Upper lobe of right lung (tissue), 1 donor: ENCODE measurements at regions not wholly inside any gene's neighbourhood (a gene's known extent, or its start where the extent isn't known, plus 50 kb on each side); places are given as distances from the start of the nearest gene placed in this dataset.

ENCODE experiments used
- ATAC-seq: fragments of 200-7000 bp; cut with Tn5 transposase; one replicate; pipeline ENCODE4 v1.9.1; 2020; ENCODE audit warnings: mild to moderate bottlenecking, moderate library complexity
- DNase-seq: peaks from one replicate; pipeline ENCODE4 v3.0.0-alpha.2; 2020
- H3K27ac ChIP-seq: fragments of 200-600 bp; one replicate; pipeline ENCODE4 v1.8.0; 2022
- H3K27me3 ChIP-seq: fragments of 200-600 bp; one replicate; pipeline ENCODE4 v1.8.0; 2022; ENCODE audit warnings: mild to moderate bottlenecking
- H3K36me3 ChIP-seq: fragments of 200-600 bp; one replicate; pipeline ENCODE4 v1.8.0; 2022
- H3K4me1 ChIP-seq: fragments of 200-600 bp; one replicate; pipeline ENCODE4 v1.8.0; 2022
- H3K4me3 ChIP-seq: fragments of 200-600 bp; one replicate; pipeline ENCODE4 v1.8.0; 2022; ENCODE audit warnings: mild to moderate bottlenecking
- H3K9me3 ChIP-seq: fragments of 200-600 bp; one replicate; pipeline ENCODE4 v1.8.0; 2022
- intact Hi-C: fragments of 100-400 bp; cut with DNase I; formaldehyde crosslinking; loops from one replicate; pipeline ENCODE4 v1.11.0; 2022
- TF ChIP-seq, protein P1 (sequence below): fragments of 200-600 bp; IDR thresholded peaks from one replicate; pipeline ENCODE4 v1.8.0; 2022; ENCODE audit warnings: antibody characterized with exemption
- donor health status: DM: no; HTN: yes; CAD: no; lungs with severe emphysema.

DNA sequence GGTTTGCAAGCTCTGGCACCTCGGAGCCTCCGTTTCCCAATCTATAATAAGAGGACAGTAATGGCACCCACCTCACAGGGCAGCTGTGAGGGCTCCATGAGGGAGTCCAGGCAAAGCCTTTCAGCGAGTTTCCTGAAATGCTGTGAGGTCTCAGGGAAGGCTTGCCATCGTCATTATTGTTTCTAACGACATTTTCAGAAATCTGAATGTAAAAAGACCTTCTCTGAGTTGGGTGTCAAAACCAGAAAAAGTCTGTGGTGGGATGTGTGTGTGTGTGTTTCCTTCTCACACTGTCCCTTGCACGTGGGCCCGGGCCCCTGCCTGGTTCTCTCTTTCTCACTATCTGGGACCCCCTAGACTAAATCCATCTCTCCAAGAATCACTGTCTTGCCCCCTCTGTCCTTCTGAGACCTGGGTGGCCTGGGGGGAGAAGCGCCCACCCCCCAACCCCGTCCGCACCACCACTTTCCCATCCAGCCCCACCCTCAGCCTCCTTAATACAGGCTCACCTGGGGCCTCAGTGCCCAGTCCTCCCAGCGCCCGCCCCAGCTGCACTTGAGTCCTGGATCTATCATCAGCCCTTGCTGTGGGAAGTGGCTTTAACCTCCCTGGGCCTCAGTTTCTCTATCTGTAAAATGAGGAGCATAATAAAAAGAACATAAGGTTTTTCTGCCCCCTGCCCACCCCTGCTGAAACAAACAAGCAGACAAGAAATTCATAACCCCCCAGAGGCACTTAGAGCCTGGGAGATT, 180.3 kb downstream of the C9orf50 start:
- no peaks in the 10 kb centered on the region for H3K27me3 ChIP-seq
- H3K36me3 ChIP-seq = no peaks in the 10 kb centered on the region
- intact Hi-C loops = no loop called here
- H3K27ac ChIP-seq = no peak overlapping the region
- H3K4me3 ChIP-seq = no peak overlapping the region
- H3K4me1 ChIP-seq = peaks cover 21% of the 10 kb centered on the region
- ATAC-seq (no peak), DNase-seq (no peak)
- no peaks in the 10 kb centered on the region for H3K9me3 ChIP-seq
- TF ChIP-seq, protein P1, sequence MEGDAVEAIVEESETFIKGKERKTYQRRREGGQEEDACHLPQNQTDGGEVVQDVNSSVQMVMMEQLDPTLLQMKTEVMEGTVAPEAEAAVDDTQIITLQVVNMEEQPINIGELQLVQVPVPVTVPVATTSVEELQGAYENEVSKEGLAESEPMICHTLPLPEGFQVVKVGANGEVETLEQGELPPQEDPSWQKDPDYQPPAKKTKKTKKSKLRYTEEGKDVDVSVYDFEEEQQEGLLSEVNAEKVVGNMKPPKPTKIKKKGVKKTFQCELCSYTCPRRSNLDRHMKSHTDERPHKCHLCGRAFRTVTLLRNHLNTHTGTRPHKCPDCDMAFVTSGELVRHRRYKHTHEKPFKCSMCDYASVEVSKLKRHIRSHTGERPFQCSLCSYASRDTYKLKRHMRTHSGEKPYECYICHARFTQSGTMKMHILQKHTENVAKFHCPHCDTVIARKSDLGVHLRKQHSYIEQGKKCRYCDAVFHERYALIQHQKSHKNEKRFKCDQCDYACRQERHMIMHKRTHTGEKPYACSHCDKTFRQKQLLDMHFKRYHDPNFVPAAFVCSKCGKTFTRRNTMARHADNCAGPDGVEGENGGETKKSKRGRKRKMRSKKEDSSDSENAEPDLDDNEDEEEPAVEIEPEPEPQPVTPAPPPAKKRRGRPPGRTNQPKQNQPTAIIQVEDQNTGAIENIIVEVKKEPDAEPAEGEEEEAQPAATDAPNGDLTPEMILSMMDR = no peak

DNA sequence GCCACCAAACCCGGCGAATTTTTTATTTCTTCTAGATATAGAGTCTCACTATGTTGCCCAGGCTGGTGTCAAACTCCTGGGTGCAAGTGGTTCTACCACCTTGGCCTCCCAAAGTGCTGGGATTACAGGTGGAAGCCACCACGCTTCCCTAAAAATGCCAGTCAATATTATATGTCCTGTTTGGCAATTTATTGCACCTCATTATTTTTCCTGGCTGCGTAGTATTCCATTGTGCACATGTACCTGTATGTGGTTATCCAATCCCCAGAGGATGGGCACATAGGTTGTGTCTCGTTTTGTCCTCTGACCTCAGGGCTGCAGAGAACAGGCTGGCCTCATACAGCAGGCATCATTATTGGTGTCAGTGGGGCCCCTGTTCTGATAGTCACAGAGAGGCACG, 181.7 kb downstream of the C9orf50 start:
- Histone ChIP-seq H3K4me3 (no peak overlapping the region), H3K9me3 (no peaks in the 10 kb centered on the region), H3K27ac (no peak overlapping the region), H3K4me1 (peaks cover 21% of the 10 kb centered on the region), H3K27me3 (no peaks in the 10 kb centered on the region), H3K36me3 (no peaks in the 10 kb centered on the region)
- ATAC-seq = no peak
- TF ChIP-seq, protein P1 = no peak
- intact Hi-C loops = no loop called here
- no peak for DNase-seq

DNA sequence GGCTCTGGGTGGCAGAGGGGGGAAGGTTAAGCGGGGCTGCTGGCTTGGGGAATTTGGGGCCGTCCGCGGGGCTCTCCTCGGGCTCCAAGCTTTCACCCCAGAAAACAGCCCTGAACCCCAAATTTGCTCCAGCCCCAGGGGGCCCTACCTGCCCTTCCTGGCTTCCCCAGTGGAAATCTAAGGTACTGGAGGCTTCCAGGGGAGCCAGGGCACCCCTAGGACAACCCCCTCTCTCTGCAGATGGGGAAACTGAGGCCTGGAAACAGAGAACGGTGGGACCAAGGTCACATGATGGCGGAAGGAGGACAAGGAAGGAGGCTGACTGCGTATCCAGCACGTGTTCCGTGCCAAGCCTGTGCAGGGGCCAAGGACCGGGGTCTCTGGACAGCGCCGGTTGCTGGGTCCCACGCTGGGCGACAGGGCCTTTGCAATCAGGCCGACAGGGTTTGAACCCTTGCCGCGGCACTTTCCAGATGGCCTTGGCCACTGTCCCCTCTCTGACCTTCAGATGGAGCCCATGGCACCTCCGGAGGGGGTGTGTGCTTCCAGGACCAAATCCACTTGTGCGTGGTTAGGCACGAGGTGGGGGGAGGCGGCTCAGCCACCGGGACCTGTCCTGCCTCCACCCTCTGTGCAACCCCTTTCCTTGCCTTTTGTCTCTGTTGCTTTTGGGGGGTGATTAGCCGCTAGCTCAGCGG, 183.1 kb downstream of the C9orf50 start:
- no peaks in the 10 kb centered on the region for H3K9me3 ChIP-seq
- no peaks in the 10 kb centered on the region for H3K36me3 ChIP-seq
- no peaks in the 10 kb centered on the region for H3K27me3 ChIP-seq
- intact Hi-C loops = no loop called here
- ATAC-seq = peak; percentile 29
- H3K4me3 ChIP-seq = peak overlapping the region; percentile 54
- H3K4me1 ChIP-seq = peaks cover 21% of the 10 kb centered on the region
- H3K27ac ChIP-seq = peak overlapping the region; percentile 53
- DNase-seq = no peak
- TF ChIP-seq, protein P1 = no peak

DNA sequence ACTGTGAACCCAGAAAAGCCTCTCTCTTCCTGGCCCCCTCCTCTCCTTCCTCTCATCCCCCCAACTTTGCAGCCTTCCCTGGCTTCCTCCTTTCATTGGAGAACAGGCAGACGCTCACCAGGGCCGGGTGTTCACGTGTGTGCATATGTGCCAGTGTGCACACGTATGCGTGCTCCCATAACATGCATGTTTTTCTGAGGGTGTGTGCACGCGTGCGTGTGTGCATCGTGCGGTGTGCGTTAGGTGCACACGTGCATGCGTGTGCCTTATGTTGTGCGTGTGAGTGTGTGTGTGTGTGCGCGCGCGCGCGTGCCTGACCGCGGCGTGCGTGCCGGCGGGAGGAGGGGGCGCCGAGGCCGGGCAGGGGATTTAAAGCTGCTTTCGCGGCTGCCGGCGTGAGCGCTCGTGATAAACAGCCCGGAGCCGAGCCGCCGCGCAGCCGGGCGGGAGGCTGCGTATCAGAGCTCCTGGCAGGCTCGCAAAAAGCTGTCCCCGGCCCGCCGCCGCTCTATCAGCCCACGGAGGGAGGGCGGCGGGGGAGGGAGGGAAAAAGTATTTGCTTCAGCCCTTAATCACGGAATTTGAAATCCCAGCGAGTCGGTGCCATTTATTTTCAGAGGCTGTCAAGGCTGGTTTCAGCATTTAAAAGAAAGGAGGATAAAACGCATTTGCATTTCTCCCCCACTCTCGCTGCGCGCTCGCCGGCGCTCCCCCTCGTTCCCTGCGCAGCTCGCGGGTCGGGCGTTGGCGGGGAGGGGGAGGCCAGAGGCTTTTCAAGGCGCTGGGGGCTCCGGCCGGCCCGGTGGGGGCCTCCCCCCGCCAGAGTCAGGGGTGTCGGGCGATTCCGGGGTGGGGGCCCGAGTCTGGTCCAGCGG, 183.9 kb downstream of the C9orf50 start:
- H3K36me3 ChIP-seq = no peaks in the 10 kb centered on the region
- TF ChIP-seq, protein P1 = no peak
- DNase-seq = peak; percentile 80
- peaks cover 21% of the 10 kb centered on the region for H3K4me1 ChIP-seq
- intact Hi-C loops = no loop called here
- H3K9me3 ChIP-seq = no peaks in the 10 kb centered on the region
- H3K27ac ChIP-seq = peak overlapping the region; percentile 53
- peak; percentile 69 for ATAC-seq
- no peaks in the 10 kb centered on the region for H3K27me3 ChIP-seq
- H3K4me3 ChIP-seq = peak overlapping the region; percentile 54

DNA sequence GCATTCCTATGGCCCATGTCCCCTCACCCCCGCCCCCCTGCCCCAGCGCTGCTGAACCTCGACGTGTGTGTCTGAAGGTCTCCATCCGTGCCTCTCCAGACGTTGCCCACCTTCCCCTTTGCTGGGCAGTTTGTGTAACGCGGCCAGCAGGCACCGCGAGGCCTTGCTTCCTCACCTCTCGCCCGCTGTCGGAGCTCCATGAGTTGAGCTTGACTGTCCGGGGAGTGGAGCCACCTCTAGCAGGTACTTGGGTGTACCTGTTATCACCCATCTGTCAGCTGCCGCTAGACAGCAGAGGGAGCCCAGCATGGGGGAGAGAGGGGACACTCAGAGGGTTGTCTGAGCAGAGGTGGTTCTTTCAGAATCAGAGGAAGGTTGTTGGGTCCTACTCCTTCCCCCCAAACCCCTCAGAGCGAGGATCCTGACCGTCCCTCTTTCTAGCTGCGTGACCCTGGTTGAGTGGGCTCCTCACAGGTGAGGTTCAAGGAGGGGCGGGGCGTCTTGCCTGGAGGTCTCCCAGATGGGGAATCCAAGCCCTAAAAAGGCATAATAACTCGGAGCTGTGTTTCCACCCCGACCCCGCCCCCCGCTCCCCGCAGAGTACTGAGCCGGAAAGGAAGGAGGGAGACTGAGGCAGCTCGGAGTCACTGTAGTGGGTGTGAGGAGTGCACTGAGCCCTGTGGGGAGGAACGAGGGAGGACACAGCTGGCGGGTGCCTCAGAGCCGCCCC, 184.7 kb downstream of the C9orf50 start:
- Histone ChIP-seq H3K4me3 (no peak overlapping the region), H3K9me3 (no peaks in the 10 kb centered on the region), H3K4me1 (peaks cover 21% of the 10 kb centered on the region), H3K27me3 (no peaks in the 10 kb centered on the region), H3K27ac (no peak overlapping the region), H3K36me3 (no peaks in the 10 kb centered on the region)
- TF ChIP-seq, protein P1 = no peak
- DNase-seq = no peak
- ATAC-seq = no peak
- intact Hi-C loops = no loop called here
